Activated T-cell treated with anti-CD3 and anti-CD28 coated beads, Interleukin-2, amount 50 U/mL, for 24 hours (primary cell): ENCODE measurements at regions not wholly inside any gene's neighbourhood (a gene's known extent, or its start where the extent isn't known, plus 50 kb on each side); places are given as distances from the start of the nearest gene placed in this dataset.

Experiments used
- DNase-seq: peaks from one replicate; pipeline ENCODE4 v3.0.0-alpha.2; 2020
- H3K27ac Mint-ChIP-seq: 2 replicates; pipeline ENCODE4 v1.8.0; 2020; ENCODE audit warnings: mild to moderate bottlenecking, mixed read lengths
- H3K27me3 Mint-ChIP-seq: 2 replicates; pipeline ENCODE4 v1.8.0; 2020; ENCODE audit warnings: mixed read lengths
- H3K36me3 Mint-ChIP-seq: 2 replicates; pipeline ENCODE4 v1.8.0; 2020; ENCODE audit warnings: low read depth, mixed read lengths
- H3K4me1 Mint-ChIP-seq: 2 replicates; pipeline ENCODE4 v1.8.0; 2020; ENCODE audit warnings: low read depth, mixed read lengths
- H3K4me3 Mint-ChIP-seq: 2 replicates; pipeline ENCODE4 v1.8.0; 2020; ENCODE audit warnings: mild to moderate bottlenecking, moderate library complexity, mixed read lengths
- H3K9me3 Mint-ChIP-seq: 2 replicates; pipeline ENCODE4 v1.8.0; 2020; ENCODE audit warnings: mixed read lengths

DNA sequence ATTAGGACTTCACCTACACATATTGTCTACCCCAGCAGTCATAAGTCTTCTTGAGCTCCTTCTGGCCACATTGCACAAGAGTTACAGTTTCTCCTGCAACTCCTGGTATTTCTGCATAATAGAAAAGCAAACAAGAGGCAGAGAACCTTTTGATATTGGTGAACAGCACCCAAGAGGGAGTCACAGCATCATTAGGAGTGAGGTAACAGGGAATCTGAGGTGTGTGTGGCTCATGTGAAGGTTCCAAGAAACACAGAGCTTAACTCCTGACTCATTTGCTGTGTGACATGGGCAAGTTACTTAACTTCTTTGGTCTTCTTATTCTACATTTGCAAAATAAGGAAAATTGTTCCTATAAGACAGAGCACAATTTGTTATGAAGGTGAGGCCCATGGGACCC, 374.6 kb downstream of the INSC start:
- Mint-ChIP-seq H3K36me3 (no peaks in the 10 kb centered on the region), H3K27me3 (no peaks in the 10 kb centered on the region), H3K4me3 (no peak overlapping the region), H3K9me3 (no peaks in the 10 kb centered on the region), H3K27ac (no peak overlapping the region), H3K4me1 (no peaks in the 10 kb centered on the region)
- DNase-seq, result no peak

DNA sequence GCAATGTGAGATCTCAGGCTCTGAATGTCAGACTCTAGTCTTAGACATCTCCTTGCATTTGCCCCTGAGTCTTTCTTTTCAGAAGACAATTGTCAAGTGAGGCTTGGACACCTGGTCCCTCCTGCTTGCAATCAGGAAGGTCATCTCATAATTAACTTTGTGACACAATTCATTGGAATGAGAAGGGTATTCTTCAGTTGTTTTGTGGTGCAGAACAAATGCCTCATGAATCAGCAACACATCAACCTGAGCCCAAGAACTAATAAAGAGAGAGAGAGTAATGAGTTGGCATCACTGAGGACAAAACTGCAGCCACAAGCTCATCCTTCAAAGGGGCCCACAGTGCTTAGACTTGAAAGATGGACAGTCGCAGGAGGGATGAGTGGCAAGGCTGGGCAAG, 375.8 kb downstream of the INSC start:
- no peaks in the 10 kb centered on the region for H3K36me3 Mint-ChIP-seq
- H3K27me3 Mint-ChIP-seq, result no peaks in the 10 kb centered on the region
- no peak overlapping the region for H3K27ac Mint-ChIP-seq
- DNase-seq, result no peak
- no peak overlapping the region for H3K4me3 Mint-ChIP-seq
- no peaks in the 10 kb centered on the region for H3K4me1 Mint-ChIP-seq
- no peaks in the 10 kb centered on the region for H3K9me3 Mint-ChIP-seq

DNA sequence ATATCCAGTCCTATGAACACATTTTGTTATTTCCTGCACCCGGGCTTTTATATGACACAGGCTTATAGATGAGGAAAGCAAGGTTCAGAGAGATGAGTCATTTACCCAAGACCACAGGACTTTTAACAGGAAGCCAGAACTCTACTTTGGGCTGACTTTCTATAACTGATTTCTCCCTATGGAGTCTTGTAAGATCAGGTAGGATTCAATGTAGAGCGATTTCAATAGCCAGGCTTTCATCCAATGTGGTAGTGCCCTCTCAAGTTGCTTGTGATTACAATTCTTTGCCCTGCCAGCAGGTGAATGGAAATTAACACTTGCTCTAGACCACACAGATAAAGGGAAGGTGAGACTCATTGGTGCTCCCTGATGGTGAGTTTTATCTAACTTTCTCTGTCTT, 378.3 kb downstream of the INSC start:
- DNase-seq, result no peak
- Mint-ChIP-seq H3K27me3 (no peaks in the 10 kb centered on the region), H3K4me3 (no peak overlapping the region), H3K4me1 (no peaks in the 10 kb centered on the region), H3K9me3 (no peaks in the 10 kb centered on the region), H3K27ac (no peak overlapping the region), H3K36me3 (no peaks in the 10 kb centered on the region)

DNA sequence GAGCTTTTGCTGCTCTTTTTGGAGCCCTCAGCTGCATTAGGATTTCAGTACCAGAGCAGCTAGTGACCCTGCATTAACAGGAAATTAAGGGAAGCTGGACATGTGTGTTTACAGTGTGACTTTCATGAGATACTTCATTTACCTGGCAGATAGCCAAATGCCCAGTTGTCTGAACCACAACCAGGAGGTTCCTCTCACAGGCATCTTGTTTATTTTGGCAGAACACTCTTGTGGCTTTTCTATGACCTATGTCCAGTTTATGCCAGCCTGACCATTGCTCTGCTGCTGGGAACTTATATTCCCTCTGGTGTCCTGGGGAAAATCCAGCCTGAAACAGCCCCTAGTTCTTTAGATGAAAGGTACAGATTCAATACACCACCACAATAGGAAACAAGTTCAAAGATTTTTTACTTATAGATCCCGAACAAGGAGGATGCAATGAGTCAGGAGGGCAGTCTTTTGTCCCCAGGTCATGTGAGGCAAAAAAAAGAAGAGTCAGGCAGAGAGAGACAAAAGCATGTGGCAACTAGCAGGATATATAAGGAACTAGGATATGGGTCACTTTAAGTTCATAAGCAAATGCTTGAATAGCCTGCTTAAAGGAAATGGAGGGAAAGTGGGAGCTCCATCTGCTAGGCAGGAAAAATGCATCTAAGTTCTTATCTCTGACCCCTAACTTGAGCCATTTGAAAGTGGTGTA, 379.3 kb downstream of the INSC start:
- H3K9me3 Mint-ChIP-seq, result no peaks in the 10 kb centered on the region
- no peak overlapping the region for H3K4me3 Mint-ChIP-seq
- DNase-seq, result no peak
- no peaks in the 10 kb centered on the region for H3K27me3 Mint-ChIP-seq
- H3K27ac Mint-ChIP-seq, result no peak overlapping the region
- H3K36me3 Mint-ChIP-seq, result no peaks in the 10 kb centered on the region
- no peaks in the 10 kb centered on the region for H3K4me1 Mint-ChIP-seq

DNA sequence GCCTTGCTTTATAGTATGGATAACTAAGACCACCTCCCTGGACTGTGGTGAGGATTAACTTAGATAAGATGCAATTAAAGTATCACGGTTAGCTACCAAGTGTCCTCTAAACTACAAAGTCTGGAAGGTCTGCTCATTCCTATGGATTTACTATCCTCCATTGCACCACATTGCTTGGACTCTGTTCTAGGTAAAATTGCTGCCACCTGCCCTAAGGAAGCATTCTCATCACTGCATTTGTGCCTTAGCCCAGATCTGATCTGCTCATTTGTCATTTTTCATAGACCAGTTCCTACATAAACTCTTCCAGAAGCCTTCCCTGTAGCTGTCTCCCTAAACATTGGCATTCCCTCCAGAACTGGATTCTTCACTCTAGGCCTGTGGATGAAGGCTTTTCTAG, 380.0 kb downstream of the INSC start:
- no peaks in the 10 kb centered on the region for H3K27me3 Mint-ChIP-seq
- H3K27ac Mint-ChIP-seq, result no peak overlapping the region
- H3K4me3 Mint-ChIP-seq, result no peak overlapping the region
- DNase-seq, result no peak
- no peaks in the 10 kb centered on the region for H3K4me1 Mint-ChIP-seq
- no peaks in the 10 kb centered on the region for H3K9me3 Mint-ChIP-seq
- no peaks in the 10 kb centered on the region for H3K36me3 Mint-ChIP-seq

DNA sequence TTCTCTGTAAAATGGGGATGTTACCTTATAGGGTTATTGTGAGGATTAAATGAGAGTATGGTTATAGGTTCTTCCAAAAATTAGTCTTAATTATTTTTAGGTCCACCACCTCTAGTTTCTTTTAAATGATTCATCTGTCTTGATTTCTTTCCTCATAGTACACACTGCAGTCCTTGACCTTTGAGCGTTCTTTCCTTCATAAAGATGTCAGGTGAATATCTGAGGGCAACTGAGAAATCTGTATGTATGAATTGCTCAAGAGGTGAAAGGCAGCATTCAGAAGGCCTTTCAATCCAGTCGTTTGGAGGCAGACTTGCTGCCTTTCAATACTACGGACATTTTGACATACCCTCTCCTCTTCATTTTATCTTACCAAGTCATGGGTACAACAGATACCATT, 380.7 kb downstream of the INSC start:
- no peaks in the 10 kb centered on the region for H3K9me3 Mint-ChIP-seq
- no peak overlapping the region for H3K27ac Mint-ChIP-seq
- no peak for DNase-seq
- no peaks in the 10 kb centered on the region for H3K36me3 Mint-ChIP-seq
- H3K4me3 Mint-ChIP-seq, result no peak overlapping the region
- no peaks in the 10 kb centered on the region for H3K4me1 Mint-ChIP-seq
- no peaks in the 10 kb centered on the region for H3K27me3 Mint-ChIP-seq

DNA sequence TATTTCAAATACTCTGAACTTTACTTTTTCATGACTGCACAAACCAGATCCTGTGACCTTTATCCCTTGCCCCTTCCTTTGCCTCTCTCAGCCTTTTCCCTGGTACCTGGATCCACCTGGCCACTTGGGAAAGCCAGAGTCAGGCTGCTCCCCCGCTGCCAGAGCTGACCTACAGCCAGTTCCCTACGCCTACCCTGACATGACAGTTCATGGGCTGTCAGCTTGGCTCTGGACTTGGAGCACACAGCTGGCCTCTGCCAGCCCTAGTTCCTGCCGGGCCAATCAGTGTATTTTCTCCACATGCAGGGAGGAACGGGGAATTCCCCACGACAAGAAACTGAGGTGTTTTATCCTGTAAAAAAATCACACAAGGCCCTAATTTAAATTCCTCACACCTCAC, 382.6 kb downstream of the INSC start:
- H3K36me3 Mint-ChIP-seq, result no peaks in the 10 kb centered on the region
- DNase-seq, result no peak
- H3K4me3 Mint-ChIP-seq, result no peak overlapping the region
- H3K4me1 Mint-ChIP-seq, result no peaks in the 10 kb centered on the region
- H3K9me3 Mint-ChIP-seq, result no peaks in the 10 kb centered on the region
- H3K27me3 Mint-ChIP-seq, result no peaks in the 10 kb centered on the region
- H3K27ac Mint-ChIP-seq, result no peak overlapping the region

DNA sequence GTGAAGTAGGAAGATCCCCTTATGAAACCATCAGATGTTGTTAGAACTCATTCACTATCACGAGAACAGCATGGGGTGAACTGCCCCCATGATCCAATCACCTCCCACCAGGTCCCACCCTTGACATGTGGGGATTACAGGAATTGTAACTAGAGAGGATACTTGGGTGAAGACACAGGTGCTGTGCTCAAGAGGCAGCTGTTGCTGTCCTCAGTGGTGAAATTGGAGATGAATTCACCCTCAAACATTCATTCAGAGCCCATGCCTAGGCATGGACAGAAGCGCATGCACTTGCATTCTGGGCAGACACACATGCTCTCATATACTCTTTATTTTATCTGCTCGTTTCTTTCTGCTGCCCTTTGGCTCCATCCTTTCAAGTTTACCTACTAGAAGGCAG, 385.0 kb downstream of the INSC start:
- Mint-ChIP-seq H3K9me3 (no peaks in the 10 kb centered on the region), H3K4me3 (no peak overlapping the region), H3K4me1 (no peaks in the 10 kb centered on the region), H3K36me3 (no peaks in the 10 kb centered on the region), H3K27ac (no peak overlapping the region), H3K27me3 (no peaks in the 10 kb centered on the region)
- no peak for DNase-seq

DNA sequence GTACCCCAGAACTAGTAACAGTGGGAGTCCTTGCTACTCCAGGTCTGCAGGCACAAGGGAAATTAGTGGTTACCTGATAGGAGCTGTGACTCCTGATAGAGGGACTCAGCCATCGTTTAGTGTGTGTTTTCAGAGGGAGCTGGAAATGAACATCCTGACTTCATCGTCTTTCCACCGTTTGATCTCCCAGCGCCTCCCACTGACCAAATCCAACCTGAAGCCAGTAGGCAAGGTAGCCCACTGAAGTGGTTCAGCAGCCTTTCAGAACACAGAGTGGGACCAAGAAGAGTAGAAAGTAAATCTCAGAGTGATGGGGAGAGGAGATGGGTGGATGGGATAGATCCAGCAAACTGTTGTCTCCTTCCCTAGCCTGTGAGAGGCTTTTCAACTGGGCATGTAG, 385.9 kb downstream of the INSC start:
- no peak overlapping the region for H3K27ac Mint-ChIP-seq
- no peaks in the 10 kb centered on the region for H3K4me1 Mint-ChIP-seq
- H3K36me3 Mint-ChIP-seq, result no peaks in the 10 kb centered on the region
- H3K27me3 Mint-ChIP-seq, result no peaks in the 10 kb centered on the region
- H3K9me3 Mint-ChIP-seq, result no peaks in the 10 kb centered on the region
- no peak for DNase-seq
- H3K4me3 Mint-ChIP-seq, result no peak overlapping the region

DNA sequence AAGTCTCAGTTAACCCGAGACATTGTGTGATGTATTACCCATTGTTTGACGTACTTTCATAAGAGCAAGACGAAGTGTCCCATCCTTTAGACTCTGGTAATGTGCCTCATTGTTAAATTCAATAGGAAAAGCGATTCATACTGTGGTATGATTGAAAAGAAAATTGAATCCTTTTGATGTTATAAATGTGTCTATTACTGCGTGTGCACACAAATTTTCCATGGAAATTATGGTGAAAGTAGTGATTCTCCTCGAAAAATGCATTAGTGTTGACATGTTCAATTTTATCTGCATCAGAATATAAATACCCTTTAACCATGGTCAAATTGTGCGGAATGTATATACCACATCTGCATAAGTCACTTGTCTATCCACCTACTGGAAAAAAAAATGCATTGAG, 386.8 kb downstream of the INSC start:
- H3K27me3 Mint-ChIP-seq, result no peaks in the 10 kb centered on the region
- H3K27ac Mint-ChIP-seq, result no peak overlapping the region
- no peak for DNase-seq
- H3K36me3 Mint-ChIP-seq, result no peaks in the 10 kb centered on the region
- H3K9me3 Mint-ChIP-seq, result no peaks in the 10 kb centered on the region
- H3K4me1 Mint-ChIP-seq, result no peaks in the 10 kb centered on the region
- H3K4me3 Mint-ChIP-seq, result no peak overlapping the region

DNA sequence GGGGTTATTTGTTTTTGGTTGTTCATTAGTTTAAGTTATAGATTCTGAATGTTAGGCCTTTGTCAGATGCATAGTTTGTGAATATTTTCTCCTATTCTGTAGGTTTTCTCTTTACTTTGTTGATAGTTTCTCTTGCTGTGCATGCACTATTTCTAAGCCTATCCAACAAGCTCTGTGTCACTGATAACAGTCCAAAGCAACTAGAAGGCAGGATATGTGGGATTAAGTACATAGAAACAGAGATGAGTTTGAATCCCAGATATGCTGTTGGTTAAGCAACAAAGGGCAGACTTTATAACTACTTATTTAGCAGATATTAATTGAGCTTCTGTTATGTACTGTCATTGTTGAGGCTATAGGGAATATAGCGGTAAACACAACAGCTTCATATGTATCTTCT, 390.4 kb downstream of the INSC start:
- DNase-seq, result no peak
- Mint-ChIP-seq H3K27ac (no peak overlapping the region), H3K4me1 (no peaks in the 10 kb centered on the region), H3K27me3 (no peaks in the 10 kb centered on the region), H3K9me3 (peaks cover 3% of the 10 kb centered on the region), H3K4me3 (no peak overlapping the region), H3K36me3 (no peaks in the 10 kb centered on the region)

DNA sequence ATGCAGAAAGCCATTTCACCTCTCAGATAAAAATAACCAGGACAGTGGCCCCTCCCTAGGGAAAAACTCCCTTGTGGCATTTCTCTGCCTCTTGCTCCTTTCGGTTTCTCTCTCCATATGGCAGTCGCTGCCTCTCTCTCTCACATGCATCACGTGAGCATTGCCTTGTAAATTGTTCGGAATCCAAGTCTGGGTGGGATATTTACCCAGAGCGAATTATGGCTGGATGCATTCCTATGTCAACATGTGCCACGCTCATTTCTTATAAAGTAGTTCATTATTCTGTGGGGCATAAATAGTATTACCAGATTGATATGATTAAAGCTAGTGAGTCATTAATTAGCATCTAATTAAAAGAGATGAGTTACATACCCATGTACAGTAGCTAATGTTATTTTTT, 392.9 kb downstream of the INSC start:
- Mint-ChIP-seq H3K27me3 (no peaks in the 10 kb centered on the region), H3K9me3 (peaks cover 3% of the 10 kb centered on the region), H3K4me3 (no peak overlapping the region), H3K27ac (no peak overlapping the region), H3K36me3 (no peaks in the 10 kb centered on the region), H3K4me1 (no peaks in the 10 kb centered on the region)
- no peak for DNase-seq

DNA sequence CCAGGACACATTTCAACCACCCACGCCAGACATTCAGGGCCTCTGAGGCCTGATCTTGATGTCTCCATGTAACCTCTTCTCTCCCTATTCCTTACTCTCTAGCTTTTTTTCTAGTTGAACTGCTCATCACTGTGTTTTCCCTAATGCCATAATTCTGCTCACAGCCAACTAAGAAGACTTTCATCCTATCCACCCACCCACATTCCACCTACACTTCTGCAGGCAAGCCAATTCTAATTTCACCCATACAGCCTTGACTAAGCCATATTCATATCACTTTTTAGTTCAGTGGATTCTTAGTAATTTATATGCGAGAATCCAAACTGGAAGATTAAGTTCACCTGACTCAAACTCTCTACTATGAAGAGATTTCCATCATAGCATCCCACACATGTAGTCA, 394.4 kb downstream of the INSC start:
- Mint-ChIP-seq H3K4me3 (no peak overlapping the region), H3K36me3 (no peaks in the 10 kb centered on the region), H3K9me3 (peaks cover 3% of the 10 kb centered on the region), H3K27ac (no peak overlapping the region), H3K4me1 (no peaks in the 10 kb centered on the region), H3K27me3 (no peaks in the 10 kb centered on the region)
- DNase-seq, result no peak

DNA sequence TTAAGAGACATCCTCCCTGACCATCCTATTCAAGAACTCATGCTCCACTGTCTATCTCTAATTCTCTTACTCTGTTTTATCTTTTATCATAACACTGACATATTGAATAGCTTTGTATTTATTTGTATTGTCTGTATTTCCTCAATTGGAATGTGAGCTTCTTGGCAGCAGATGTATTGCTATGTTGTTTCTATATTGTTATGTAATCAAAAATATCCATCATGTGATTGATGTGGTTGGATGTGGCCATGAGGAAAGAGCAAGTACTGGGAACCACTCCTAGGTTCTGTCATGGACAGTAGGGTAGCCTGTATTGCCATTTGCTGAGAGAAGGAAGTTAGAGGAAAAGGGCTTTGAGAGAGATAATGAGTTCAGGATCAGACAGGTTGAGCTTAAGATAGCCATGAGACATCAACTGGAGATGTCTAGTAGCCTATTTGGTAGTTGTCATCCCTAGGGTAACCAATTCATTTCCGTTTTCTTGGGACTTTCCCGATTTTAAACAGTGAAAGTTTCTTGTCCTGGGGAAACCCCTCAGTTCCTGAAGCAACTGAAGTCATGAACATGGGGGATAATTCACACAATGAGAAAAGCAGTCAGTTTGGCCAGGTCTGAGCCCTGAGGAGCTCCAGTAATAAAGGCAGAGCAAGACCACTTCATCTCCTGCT, 404.5 kb downstream of the INSC start:
- Mint-ChIP-seq H3K4me3 (no peak overlapping the region), H3K36me3 (no peaks in the 10 kb centered on the region), H3K27ac (no peak overlapping the region), H3K4me1 (no peaks in the 10 kb centered on the region), H3K9me3 (peaks cover 8% of the 10 kb centered on the region), H3K27me3 (no peaks in the 10 kb centered on the region)
- DNase-seq, result no peak

DNA sequence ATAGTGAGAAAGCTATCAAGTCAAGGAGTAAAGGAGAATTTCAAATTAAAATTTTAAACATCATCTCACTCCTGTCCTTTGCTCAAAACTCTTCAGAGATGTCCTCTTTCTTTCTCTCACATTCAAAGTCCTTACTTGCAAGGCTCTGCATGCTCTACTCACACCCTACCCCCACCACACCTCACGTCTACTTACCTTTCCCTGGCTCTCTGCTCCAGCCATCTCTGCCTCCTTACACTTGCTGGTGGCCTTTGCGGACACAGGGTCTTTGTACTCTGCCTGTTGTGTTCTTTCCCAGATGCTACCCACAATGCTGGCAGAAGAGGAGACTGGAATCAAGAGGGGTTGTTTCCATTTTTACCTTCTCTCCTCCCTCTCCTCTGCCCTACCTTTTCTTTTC, 405.2 kb downstream of the INSC start:
- no peak overlapping the region for H3K27ac Mint-ChIP-seq
- no peaks in the 10 kb centered on the region for H3K27me3 Mint-ChIP-seq
- H3K9me3 Mint-ChIP-seq, result peaks cover 6% of the 10 kb centered on the region
- no peak overlapping the region for H3K4me3 Mint-ChIP-seq
- DNase-seq, result no peak
- no peaks in the 10 kb centered on the region for H3K4me1 Mint-ChIP-seq
- H3K36me3 Mint-ChIP-seq, result no peaks in the 10 kb centered on the region

DNA sequence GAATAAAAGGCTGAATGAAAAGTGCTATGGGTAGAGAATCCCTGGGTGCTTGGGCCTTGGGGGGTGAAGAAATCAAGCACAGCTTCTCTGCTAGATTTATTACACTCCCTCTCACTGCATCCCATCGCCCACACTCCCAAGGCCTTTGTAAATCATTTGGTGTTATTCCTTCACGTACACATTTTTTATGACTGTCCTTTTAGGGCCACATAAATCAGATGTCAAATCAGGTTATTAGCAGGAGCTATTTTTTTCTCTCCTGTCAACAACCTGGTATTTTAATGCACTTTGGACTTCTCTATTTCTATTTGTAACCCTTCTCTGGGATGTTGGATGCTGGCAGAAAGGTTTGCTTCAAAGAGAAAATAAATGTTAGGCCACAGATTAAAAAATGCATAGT, 408.8 kb downstream of the INSC start:
- no peaks in the 10 kb centered on the region for H3K4me1 Mint-ChIP-seq

More for the DNA sequence above, 408.8 kb downstream of the INSC start:
- H3K4me3 Mint-ChIP-seq, result no peak overlapping the region
- no peaks in the 10 kb centered on the region for H3K27me3 Mint-ChIP-seq
- H3K27ac Mint-ChIP-seq, result no peak overlapping the region
- peaks cover 20% of the 10 kb centered on the region for H3K9me3 Mint-ChIP-seq
- H3K36me3 Mint-ChIP-seq, result no peaks in the 10 kb centered on the region
- no peak for DNase-seq
